ENCODE measurements at regions not wholly inside any gene's neighbourhood (a gene's known extent, or its start where the extent isn't known, plus 50 kb on each side); places are given as distances from the start of the nearest gene placed in this dataset.
"Not testable (repeated sequence)": the region's sequence is repeated elsewhere in the genome, so short reads cannot be mapped to it uniquely, and the experiment has no call there.

DNA sequence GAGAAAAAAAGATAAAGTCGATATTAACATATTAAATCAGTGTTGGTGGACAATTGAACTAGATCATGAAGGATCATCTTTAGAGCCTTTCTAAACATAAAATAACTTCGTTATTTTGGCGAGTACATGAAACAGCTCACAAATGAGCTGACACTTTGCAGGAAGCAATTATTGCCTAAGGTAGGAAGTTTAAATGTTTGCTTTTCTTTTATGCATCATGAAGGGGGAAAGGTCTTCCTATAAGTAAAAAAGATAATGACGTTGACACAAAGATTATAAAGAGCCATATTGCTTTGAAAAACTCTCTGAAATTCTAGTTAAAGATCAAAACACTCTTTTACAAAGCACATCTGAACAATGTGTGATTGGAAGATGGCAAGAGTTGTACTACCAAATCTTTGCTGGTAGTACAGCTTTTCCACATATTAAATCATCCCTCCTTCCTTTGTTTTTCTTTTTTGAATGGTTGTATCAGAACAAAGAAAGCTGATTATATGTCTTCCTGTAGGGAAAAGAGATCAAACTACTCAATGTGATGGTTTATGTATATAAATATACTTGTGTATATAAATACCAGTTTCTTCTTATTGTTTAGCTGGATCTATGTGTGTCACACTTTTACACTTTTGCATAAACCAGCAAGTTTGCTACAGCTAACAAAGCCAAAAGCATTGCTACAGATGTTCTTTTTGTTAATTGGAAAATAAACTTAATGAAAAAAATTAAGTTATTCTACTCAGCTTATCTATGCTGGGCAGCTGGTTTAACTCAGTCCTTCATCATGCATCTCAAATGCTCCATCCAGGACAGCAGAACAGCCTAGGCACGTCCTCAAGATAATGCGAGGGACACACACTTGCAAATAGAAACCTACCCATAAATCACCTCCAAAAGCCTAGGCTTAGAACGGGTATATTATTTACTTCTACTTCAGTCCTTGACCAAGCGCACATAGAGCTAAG is 850.8 kb upstream of the ROBO1 start:
- TF ChIP-seq, protein P1, sequence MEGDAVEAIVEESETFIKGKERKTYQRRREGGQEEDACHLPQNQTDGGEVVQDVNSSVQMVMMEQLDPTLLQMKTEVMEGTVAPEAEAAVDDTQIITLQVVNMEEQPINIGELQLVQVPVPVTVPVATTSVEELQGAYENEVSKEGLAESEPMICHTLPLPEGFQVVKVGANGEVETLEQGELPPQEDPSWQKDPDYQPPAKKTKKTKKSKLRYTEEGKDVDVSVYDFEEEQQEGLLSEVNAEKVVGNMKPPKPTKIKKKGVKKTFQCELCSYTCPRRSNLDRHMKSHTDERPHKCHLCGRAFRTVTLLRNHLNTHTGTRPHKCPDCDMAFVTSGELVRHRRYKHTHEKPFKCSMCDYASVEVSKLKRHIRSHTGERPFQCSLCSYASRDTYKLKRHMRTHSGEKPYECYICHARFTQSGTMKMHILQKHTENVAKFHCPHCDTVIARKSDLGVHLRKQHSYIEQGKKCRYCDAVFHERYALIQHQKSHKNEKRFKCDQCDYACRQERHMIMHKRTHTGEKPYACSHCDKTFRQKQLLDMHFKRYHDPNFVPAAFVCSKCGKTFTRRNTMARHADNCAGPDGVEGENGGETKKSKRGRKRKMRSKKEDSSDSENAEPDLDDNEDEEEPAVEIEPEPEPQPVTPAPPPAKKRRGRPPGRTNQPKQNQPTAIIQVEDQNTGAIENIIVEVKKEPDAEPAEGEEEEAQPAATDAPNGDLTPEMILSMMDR (IDR thresholded peaks at IDR 0.05; ENCODE audit: insufficient read depth, low read depth, low read length) = no peak
- H3K4me3 ChIP-seq (ENCODE audit: low read depth, low read length) = no peak overlapping the region
- no peak for DNase-seq (ENCODE audit: low read depth)

DNA sequence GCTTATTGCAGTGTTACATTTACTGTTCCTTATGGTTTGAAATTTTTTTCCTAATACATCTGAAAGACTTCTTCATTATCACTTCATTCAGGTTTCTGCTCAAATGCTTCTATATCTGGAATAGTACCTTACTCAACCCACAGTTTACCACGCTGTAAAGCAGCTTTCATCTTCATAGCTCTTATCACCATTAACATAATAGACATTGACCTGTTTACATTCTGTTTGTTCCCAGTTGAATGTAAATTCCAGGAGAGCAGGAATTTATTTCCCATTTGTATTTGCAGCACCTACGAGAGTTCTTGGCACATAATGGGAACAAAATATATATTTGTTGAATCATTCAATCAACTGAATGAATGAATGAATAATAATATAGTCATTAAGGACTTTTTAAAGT is 844.6 kb upstream of the ROBO1 start:
- DNase-seq (ENCODE audit: low read depth) = no peak

DNA sequence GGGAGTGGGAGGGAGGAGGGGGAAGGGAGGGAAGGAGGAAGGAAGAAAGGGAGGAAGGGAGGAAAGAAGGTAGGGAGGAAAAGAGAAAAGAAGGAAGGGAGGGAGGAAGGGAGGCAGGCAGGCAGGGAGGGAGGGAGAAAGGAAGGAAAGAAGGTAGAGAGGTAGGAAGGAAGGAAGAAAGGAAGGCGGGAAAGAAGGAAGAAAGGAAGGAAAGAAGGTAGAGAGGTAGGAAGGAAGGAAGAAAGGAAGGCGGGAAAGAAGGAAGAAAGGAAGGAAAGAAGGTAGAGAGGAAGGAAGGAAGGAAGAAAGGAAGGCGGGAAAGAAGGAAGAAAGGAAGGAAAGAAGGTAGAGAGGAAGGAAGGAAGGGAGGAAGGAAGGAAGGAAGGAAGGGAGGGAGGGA is 840.3 kb upstream of the ROBO1 start:
- DNase-seq (ENCODE audit: low read depth); H3K4me3 ChIP-seq (ENCODE audit: low read depth, low read length): not testable (repeated sequence)

More for the DNA sequence above, 844.6 kb upstream of the ROBO1 start:
- H3K4me3 ChIP-seq (ENCODE audit: low read depth, low read length) = no peak overlapping the region
- TF ChIP-seq, protein P1 (IDR thresholded peaks at IDR 0.05; ENCODE audit: insufficient read depth, low read depth, low read length) = no peak

DNA sequence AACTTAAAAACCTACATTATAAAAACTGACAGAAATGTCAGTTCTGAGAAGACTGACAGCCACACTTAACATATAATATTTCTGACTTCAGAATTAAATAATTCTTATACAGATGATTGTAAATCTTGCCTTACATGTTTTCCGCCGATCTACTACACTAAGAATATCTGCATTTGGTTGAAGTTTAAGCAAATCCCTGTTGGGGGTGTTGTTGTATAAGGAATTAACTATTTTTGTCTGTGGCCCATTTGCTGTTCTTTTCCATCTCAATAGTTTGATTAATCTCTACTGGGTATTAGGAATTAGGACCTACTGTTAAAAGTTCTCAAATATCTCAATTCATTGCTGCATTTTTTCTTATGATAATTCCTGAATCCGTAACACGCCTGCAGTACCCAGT is 838.3 kb upstream of the ROBO1 start:
- H3K4me3 ChIP-seq (ENCODE audit: low read depth, low read length) = no peak overlapping the region
- no peak for DNase-seq (ENCODE audit: low read depth)
- TF ChIP-seq, protein P1 (IDR thresholded peaks at IDR 0.05; ENCODE audit: insufficient read depth, low read depth, low read length) = no peak

DNA sequence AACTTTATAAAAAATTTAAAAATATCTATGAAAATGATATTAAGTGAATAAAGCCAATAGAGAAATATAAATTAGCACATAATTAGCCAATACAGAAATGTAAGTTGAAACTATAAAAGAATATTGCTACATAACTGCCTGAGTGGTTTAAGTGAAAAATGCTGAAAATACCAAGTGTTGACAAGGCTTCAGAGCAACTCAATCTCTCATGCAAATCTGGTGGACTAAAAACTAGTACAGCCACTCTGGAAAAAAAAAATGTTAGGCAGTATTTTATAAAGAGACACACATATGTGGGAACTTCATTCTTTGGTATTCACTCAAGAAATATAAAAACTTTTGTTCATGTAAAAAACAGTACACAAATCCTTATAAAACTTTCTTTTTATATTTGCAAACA is 833.7 kb upstream of the ROBO1 start:
- TF ChIP-seq, protein P1 (IDR thresholded peaks at IDR 0.05; ENCODE audit: insufficient read depth, low read depth, low read length) = no peak
- DNase-seq (ENCODE audit: low read depth) = no peak
- H3K4me3 ChIP-seq (ENCODE audit: low read depth, low read length) = no peak overlapping the region

DNA sequence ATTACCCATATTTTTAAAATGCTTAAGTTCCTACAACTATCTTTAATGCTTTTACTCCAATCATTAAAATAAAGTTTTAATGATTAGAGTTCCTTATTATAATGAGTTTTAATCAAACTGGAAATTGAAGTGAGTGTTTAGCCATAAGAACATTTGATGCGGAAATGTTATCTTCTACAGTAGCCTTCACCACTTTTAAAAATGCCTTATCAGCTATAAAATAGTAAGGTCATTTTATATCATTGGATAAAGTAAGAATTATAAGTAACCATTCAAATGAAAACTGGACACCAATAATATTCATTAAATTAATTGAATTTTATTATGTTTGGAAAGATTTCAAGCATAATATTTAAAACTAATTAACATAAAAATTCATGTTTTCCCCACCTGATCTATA is 825.0 kb upstream of the ROBO1 start:
- no peak for DNase-seq (ENCODE audit: low read depth)
- no peak overlapping the region for H3K4me3 ChIP-seq (ENCODE audit: low read depth, low read length)
- TF ChIP-seq, protein P1 (IDR thresholded peaks at IDR 0.05; ENCODE audit: insufficient read depth, low read depth, low read length) = no peak

DNA sequence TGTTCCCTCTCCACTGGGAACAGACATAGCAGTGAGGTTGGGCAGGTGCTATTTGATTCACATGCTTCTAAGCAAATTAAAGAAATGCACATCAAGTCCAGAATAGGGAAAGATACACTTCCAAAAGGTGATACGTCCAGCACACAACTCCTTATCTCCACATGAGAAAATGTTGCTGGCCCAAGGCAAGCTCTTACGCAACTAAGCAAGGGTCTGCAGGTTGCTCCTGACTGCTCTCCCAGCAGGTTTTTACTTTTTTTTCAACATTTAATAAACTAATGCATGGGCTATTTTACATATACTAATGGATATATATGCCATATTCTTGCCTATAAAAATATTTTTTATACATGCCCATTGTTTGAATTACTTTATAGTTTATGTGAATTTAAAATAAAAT is 818.5 kb upstream of the ROBO1 start:
- TF ChIP-seq, protein P1 (IDR thresholded peaks at IDR 0.05; ENCODE audit: insufficient read depth, low read depth, low read length) = no peak
- H3K4me3 ChIP-seq (ENCODE audit: low read depth, low read length) = no peak overlapping the region
- no peak for DNase-seq (ENCODE audit: low read depth)

Data from fibroblast of villous mesenchyme (primary cell).